Endothelial cell (in vitro differentiated cells): ENCODE measurements at regions not wholly inside any gene's neighbourhood (a gene's known extent, or its start where the extent isn't known, plus 50 kb on each side); places are given as distances from the start of the nearest gene placed in this dataset.
"Not testable (repeated sequence)": the region's sequence is repeated elsewhere in the genome, so short reads cannot be mapped to it uniquely, and the experiment has no call there.

Experiments used
- DNase-seq: peaks from one replicate; pipeline ENCODE4 v3.0.0; 2021; ENCODE audit warnings: low spot score
- H3K27ac Mint-ChIP-seq: one replicate; pipeline ENCODE4 v1.8.0; 2021; ENCODE audit warnings: mixed read lengths, inconsistent platforms; ENCODE audit not compliant: unreplicated experiment
- H3K27me3 Mint-ChIP-seq: one replicate; pipeline ENCODE4 v1.8.0; 2021; ENCODE audit warnings: mild to moderate bottlenecking, moderate library complexity, mixed read lengths, inconsistent platforms; ENCODE audit not compliant: unreplicated experiment
- H3K36me3 Mint-ChIP-seq: one replicate; pipeline ENCODE4 v1.8.0; 2021; ENCODE audit warnings: mild to moderate bottlenecking, low read depth, mixed read lengths, inconsistent platforms; ENCODE audit not compliant: unreplicated experiment
- H3K4me1 Mint-ChIP-seq: one replicate; pipeline ENCODE4 v1.8.0; 2021; ENCODE audit warnings: mild to moderate bottlenecking, mixed read lengths, inconsistent platforms; ENCODE audit not compliant: unreplicated experiment
- H3K4me3 Mint-ChIP-seq: one replicate; pipeline ENCODE4 v1.8.0; 2021; ENCODE audit warnings: mild to moderate bottlenecking, mixed read lengths, inconsistent platforms; ENCODE audit not compliant: unreplicated experiment
- H3K9me3 Mint-ChIP-seq: one replicate; pipeline ENCODE4 v1.8.0; 2021; ENCODE audit warnings: mixed read lengths, inconsistent platforms; ENCODE audit not compliant: unreplicated experiment
- TF ChIP-seq, protein P1 (sequence below): fragments of 200-600 bp; sonication (generic); IDR thresholded peaks from one replicate; pipeline ENCODE4 v1.5.0; 2021; ENCODE audit warnings: antibody characterized with exemption; ENCODE audit not compliant: unreplicated experiment

DNA sequence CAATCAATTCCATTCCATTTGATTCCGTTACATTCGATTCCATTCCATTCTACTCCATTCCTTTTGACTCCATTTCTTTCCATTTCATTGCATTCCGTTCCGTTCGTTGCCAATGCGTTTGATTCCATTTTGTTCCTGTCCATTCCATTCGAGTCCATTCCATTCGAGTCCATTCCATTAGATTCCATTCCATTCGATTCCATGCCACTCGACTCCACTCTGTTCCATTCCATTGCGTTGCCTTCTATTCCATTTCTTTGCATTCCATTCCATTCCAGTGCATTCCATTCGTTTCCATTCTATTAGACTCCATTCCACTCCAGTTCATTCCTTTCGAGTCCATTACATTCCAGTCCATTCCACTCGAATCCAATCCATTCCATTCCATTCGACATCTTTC is 2587.5 kb upstream of the TPTE start:
- Mint-ChIP-seq H3K27ac (no peak overlapping the region), H3K9me3 (peaks cover 87% of the 10 kb centered on the region), H3K36me3 (peaks cover 31% of the 10 kb centered on the region), H3K27me3 (peaks cover 47% of the 10 kb centered on the region), H3K4me3 (no peak overlapping the region), H3K4me1 (no peaks in the 10 kb centered on the region)
- DNase-seq, result no peak
- TF ChIP-seq, protein P1, sequence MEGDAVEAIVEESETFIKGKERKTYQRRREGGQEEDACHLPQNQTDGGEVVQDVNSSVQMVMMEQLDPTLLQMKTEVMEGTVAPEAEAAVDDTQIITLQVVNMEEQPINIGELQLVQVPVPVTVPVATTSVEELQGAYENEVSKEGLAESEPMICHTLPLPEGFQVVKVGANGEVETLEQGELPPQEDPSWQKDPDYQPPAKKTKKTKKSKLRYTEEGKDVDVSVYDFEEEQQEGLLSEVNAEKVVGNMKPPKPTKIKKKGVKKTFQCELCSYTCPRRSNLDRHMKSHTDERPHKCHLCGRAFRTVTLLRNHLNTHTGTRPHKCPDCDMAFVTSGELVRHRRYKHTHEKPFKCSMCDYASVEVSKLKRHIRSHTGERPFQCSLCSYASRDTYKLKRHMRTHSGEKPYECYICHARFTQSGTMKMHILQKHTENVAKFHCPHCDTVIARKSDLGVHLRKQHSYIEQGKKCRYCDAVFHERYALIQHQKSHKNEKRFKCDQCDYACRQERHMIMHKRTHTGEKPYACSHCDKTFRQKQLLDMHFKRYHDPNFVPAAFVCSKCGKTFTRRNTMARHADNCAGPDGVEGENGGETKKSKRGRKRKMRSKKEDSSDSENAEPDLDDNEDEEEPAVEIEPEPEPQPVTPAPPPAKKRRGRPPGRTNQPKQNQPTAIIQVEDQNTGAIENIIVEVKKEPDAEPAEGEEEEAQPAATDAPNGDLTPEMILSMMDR, result no peak

DNA sequence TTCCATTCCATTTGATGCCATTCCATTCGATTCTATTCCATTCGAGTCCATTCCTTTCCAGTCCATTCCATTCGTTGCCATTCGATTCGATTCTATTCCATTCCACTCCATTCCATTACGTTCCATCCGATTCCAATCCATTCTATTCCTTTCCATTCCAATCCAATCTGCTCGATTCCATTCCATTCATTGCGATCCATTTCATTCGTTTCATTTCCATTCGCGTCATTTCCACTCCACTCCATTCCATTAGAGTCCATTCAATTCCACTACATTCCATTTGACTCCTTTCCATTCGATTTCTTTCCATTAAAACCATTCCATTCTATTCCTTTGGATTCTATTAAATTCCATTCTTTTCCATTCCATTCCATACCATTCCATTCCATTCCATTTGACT is 2584.1 kb upstream of the TPTE start:
- H3K4me3 Mint-ChIP-seq, DNase-seq, H3K27ac Mint-ChIP-seq, H3K4me1 Mint-ChIP-seq: not testable (repeated sequence)
- Mint-ChIP-seq H3K36me3 (peaks cover 52% of the 10 kb centered on the region), H3K27me3 (peaks cover 54% of the 10 kb centered on the region), H3K9me3 (peaks cover 99% of the 10 kb centered on the region)

DNA sequence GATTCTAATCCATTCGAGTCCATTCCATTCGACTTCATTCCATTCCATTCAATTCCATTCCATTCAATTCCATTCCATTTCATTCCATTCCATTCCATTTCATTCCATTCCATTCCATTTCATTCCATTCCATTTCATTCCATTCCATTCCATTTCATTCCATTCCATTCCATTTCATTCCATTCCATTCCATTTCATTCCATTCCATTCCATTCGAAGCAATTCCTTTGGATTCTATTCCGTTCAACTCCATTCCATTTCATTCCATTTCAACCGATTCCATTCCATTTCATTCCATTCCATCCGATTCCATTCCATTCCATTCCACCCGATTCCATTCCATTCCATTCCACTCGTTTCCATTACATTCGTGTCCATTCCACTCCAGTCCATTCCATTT is 2583.2 kb upstream of the TPTE start:
- H3K36me3 Mint-ChIP-seq, result peaks cover 61% of the 10 kb centered on the region

DNA sequence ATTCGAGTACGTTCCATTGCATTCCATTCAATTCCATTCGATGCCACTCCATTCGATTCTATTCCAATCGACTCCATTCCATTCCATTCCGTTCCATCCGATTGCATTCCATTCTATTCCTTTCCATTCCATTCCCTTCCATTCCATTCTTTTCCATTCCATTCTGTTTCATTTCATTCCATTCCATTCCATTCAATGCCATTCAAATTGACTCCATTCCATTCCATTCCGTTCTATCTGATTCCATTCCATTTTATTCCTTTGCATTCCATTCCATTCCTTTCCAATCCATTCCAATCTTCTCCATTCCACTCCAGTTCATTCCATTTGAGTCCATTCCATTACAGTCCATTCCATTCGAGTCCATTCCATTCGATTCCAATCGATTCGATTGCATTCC is 2580.0 kb upstream of the TPTE start:
- not testable (repeated sequence) for H3K4me3 Mint-ChIP-seq, DNase-seq, H3K27ac Mint-ChIP-seq, H3K4me1 Mint-ChIP-seq
- Mint-ChIP-seq H3K27me3 (peaks cover 61% of the 10 kb centered on the region), H3K9me3 (peaks cover 99% of the 10 kb centered on the region), H3K36me3 (peaks cover 73% of the 10 kb centered on the region)

More for the DNA sequence above, 2583.2 kb upstream of the TPTE start:
- not testable (repeated sequence) for H3K4me3 Mint-ChIP-seq, H3K4me1 Mint-ChIP-seq, DNase-seq
- peaks cover 56% of the 10 kb centered on the region for H3K27me3 Mint-ChIP-seq
- peak overlapping the region; percentile 2 for H3K27ac Mint-ChIP-seq
- peaks cover 99% of the 10 kb centered on the region for H3K9me3 Mint-ChIP-seq

DNA sequence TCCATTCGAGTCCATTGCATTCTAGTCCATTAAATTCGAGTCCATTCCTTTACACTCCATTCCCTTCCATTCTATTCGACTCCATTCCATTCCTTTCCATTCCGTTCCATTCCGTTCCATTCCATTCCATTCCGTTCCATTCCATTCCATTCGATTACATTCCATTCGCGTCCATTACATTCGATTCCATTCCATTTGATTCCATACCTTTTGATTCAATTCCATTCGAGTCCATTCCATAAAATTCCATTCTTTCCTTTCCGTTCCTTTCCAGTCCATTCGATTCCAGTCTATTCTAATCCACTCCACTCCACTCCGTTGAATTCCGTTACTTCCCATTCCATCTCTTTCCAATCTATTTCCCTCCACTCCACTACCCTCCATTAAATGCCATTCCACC is 2579.2 kb upstream of the TPTE start:
- DNase-seq, H3K27ac Mint-ChIP-seq, H3K4me1 Mint-ChIP-seq, H3K4me3 Mint-ChIP-seq: not testable (repeated sequence)
- Mint-ChIP-seq H3K36me3 (peaks cover 81% of the 10 kb centered on the region), H3K9me3 (peaks cover 99% of the 10 kb centered on the region), H3K27me3 (peaks cover 64% of the 10 kb centered on the region)

DNA sequence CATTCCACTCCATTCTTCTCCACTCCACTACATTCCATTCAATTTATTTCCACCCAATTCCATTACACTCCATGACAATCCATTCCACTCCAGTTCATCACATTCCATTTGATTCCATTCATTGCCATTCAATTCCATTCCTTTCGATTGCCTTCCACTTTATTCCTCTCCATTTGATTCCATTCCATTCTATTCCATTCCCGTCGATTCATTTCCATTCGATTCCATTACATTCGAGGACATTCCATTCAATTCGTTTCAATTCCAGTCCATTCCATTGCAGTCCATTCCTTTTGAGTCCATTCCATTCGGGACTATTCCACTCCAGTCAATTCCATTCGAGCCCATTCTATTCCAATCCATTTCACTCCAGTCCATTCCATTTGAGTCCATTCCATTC is 2577.8 kb upstream of the TPTE start:
- peaks cover 66% of the 10 kb centered on the region for H3K27me3 Mint-ChIP-seq
- peaks cover 90% of the 10 kb centered on the region for H3K36me3 Mint-ChIP-seq

DNA sequence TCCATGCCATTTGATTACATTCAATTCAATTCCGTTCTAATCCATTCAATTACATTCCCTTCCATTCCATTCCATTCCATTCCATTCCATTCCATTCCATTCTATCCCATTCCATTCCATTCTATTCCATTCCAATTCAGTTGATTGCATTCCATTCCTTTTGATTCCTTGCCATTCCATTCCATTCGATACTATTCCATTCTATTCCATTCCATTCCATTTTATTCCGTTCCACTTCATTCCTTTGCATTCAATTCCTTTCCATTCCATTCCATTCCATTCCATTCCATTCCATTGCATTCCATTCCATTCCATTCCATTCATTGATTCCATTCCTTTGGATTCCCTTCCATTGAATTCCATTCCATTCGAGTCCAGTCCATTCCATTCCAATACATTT is 2574.0 kb upstream of the TPTE start:
- no peak for DNase-seq
- peak overlapping the region; percentile 0 for H3K27ac Mint-ChIP-seq
- peaks cover 79% of the 10 kb centered on the region for H3K27me3 Mint-ChIP-seq
- H3K9me3 Mint-ChIP-seq, result peaks cover 100% of the 10 kb centered on the region
- H3K36me3 Mint-ChIP-seq, result peaks cover 96% of the 10 kb centered on the region
- TF ChIP-seq, protein P1, result no peak
- no peaks in the 10 kb centered on the region for H3K4me1 Mint-ChIP-seq
- peak overlapping the region; percentile 1 for H3K4me3 Mint-ChIP-seq

More for the DNA sequence above, 2577.8 kb upstream of the TPTE start:
- H3K4me1 Mint-ChIP-seq, DNase-seq, H3K27ac Mint-ChIP-seq: not testable (repeated sequence)
- Mint-ChIP-seq H3K9me3 (peaks cover 100% of the 10 kb centered on the region), H3K4me3 (peak overlapping the region; percentile 1)

DNA sequence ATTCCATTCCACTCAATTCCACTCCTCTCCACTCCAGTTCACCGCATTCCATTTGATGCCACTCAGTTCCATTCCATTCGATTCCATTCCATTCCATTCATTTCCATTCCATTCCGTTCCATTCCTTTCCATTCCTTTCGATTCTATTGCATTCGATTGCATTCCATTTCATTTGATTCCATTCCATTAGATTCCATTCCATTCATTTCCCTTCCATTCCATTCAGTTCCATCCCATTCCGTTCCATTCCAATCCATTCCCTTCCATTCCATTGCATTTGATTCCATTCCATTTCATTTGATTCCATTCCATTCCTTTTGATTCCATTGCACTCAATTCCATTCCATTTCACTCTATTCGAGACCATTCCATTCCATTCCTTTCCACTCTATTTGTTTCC is 2572.7 kb upstream of the TPTE start:
- DNase-seq, H3K4me1 Mint-ChIP-seq, H3K27ac Mint-ChIP-seq, H3K4me3 Mint-ChIP-seq: not testable (repeated sequence)
- Mint-ChIP-seq H3K36me3 (peaks cover 96% of the 10 kb centered on the region), H3K9me3 (peaks cover 100% of the 10 kb centered on the region), H3K27me3 (peaks cover 78% of the 10 kb centered on the region)

DNA sequence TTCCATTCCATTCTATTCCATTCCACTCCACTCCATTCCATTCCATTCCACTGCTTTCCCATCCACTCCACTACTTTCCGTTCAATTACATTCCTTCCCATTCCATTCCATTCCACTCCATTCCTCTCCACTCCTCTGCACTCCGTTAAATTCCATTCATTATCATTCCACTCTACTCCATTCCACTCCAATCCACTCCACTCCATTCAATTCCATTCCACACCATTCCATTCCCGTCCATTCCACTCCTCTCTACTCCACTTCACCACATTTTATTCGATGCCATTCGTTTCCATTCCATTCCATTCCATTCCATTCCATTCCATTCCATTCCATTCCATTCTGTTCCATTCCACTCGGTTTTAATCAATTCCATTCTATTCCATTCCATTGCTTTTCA is 2571.5 kb upstream of the TPTE start:
- peaks cover 96% of the 10 kb centered on the region for H3K36me3 Mint-ChIP-seq
- not testable (repeated sequence) for H3K27ac Mint-ChIP-seq, DNase-seq, H3K4me1 Mint-ChIP-seq, H3K4me3 Mint-ChIP-seq
- peaks cover 100% of the 10 kb centered on the region for H3K9me3 Mint-ChIP-seq
- H3K27me3 Mint-ChIP-seq, result peaks cover 76% of the 10 kb centered on the region
